ENCODE measurements at regions not wholly inside any gene's neighbourhood (a gene's known extent, or its start where the extent isn't known, plus 50 kb on each side); places are given as distances from the start of the nearest gene placed in this dataset.

DNA sequence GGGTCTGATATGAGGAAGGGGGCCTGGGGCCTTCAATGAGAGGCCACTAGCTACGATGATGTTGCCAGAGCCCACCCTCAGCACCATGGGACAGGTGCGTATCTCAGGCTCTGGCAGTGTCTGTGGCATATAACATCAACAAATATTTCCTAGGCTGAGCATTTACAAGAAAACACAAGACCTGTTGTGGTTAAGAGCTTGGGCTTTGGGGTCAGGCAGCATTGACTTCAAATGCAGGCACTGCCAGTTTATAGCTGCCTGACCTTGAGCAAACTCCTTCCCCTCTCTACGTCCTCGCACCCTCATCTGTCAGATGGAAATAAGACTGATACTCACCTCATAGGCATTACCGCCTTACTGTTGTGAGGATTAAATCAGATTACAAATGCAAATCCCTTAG lies 156.0 kb downstream of the KATNAL1 start:
- DNase-seq = no peak
- Histone ChIP-seq H3K4me1 (no peaks in the 10 kb centered on the region), H3K4me3 (no peak overlapping the region), H3K9ac (ENCODE audit: low read depth in 2 of 2, low read length in 2 of 2) (no peak overlapping the region), H3K27ac (no peak overlapping the region), H3K27me3 (no peaks in the 10 kb centered on the region), H3K36me3 (no peaks in the 10 kb centered on the region), H3K9me3 (no peaks in the 10 kb centered on the region)
- TF ChIP-seq, protein P1, sequence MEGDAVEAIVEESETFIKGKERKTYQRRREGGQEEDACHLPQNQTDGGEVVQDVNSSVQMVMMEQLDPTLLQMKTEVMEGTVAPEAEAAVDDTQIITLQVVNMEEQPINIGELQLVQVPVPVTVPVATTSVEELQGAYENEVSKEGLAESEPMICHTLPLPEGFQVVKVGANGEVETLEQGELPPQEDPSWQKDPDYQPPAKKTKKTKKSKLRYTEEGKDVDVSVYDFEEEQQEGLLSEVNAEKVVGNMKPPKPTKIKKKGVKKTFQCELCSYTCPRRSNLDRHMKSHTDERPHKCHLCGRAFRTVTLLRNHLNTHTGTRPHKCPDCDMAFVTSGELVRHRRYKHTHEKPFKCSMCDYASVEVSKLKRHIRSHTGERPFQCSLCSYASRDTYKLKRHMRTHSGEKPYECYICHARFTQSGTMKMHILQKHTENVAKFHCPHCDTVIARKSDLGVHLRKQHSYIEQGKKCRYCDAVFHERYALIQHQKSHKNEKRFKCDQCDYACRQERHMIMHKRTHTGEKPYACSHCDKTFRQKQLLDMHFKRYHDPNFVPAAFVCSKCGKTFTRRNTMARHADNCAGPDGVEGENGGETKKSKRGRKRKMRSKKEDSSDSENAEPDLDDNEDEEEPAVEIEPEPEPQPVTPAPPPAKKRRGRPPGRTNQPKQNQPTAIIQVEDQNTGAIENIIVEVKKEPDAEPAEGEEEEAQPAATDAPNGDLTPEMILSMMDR (IDR thresholded peaks at IDR 0.05) = no peak
- intact Hi-C loops (cut with DNase I) = no loop called here

DNA sequence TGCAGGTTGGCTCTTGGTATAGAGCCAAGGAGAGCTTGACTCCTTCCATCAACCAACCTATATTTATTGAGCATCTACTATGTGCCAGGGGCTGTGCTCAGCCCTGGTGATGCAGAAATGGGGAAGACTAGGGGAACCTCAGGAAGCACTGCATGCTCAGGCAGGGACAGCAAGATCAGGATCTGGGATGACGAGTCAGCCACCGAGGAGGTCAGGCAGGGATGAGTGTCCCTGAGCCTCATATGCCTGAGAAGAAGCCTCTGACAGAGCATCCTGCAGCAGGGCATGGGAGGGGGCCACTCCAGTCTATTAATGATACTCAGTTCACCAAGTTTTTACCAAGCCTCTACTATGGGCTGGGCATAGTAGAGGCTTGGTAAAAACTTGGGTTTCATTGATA lies 158.1 kb downstream of the KATNAL1 start:
- Histone ChIP-seq H3K4me1 (no peaks in the 10 kb centered on the region), H3K36me3 (no peaks in the 10 kb centered on the region), H3K27ac (no peak overlapping the region), H3K27me3 (no peaks in the 10 kb centered on the region), H3K4me3 (no peak overlapping the region), H3K9ac (ENCODE audit: low read depth in 2 of 2, low read length in 2 of 2) (no peak overlapping the region), H3K9me3 (no peaks in the 10 kb centered on the region)
- intact Hi-C loops (cut with DNase I) = no loop called here
- TF ChIP-seq, protein P1 (IDR thresholded peaks at IDR 0.05) = no peak
- DNase-seq = no peak

DNA sequence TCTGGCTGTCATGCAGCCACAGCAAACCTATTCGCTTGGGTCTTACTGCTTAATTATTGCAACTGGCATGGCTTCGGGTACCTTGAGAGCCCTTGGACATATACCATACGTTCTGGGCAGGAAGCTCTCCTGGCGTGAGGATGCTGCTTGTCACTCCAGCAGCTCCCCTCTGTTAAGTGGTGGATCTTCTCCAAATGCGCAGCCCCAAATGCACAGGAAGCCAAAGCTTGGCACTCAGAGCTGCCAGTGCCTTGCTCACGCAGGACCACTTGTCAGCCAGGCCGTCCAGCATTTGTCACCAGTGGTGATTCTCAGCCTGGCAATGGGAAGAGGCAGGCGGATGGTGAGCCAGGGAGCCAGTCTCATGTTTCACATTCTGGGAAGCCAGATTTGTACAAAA lies 158.6 kb downstream of the KATNAL1 start:
- Histone ChIP-seq H3K9ac (ENCODE audit: low read depth in 2 of 2, low read length in 2 of 2) (no peak overlapping the region), H3K36me3 (no peaks in the 10 kb centered on the region), H3K4me3 (no peak overlapping the region), H3K27ac (no peak overlapping the region), H3K4me1 (no peaks in the 10 kb centered on the region), H3K27me3 (no peaks in the 10 kb centered on the region), H3K9me3 (no peaks in the 10 kb centered on the region)
- TF ChIP-seq, protein P1 (IDR thresholded peaks at IDR 0.05) = no peak
- intact Hi-C loops (cut with DNase I) = no loop called here
- DNase-seq = no peak

DNA sequence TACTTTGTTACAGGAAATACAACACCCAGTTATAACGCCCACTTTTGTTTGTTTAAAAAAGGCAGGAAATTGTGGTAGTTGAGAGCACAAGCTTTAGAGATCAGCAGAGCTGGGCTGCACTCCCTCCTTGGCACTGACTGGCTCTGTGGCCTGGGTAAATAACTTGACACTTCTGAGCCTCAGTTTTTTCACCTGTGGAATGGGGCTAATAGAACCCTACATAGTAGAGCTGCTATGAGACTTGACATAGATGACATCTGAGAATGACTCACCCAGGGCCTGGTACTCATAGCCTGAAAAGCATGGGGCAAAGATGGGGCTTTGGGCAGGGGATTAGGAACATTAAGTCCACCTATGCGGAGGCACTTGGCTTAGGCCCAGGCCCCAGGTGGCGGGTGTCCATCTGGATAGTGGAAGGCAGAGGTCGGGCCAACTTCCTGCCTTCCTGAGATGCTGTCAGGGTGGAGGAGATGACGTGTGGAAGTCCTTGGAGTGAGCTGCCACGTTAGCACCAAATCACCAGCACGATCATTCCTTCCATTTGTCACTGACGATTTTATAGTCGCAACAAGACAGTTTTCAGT lies 159.1 kb downstream of the KATNAL1 start:
- intact Hi-C loops (cut with DNase I) = no loop called here
- Histone ChIP-seq H3K9me3 (no peaks in the 10 kb centered on the region), H3K4me1 (no peaks in the 10 kb centered on the region), H3K36me3 (no peaks in the 10 kb centered on the region), H3K9ac (ENCODE audit: low read depth in 2 of 2, low read length in 2 of 2) (no peak overlapping the region), H3K27ac (no peak overlapping the region), H3K4me3 (no peak overlapping the region), H3K27me3 (no peaks in the 10 kb centered on the region)
- no peak for DNase-seq
- TF ChIP-seq, protein P1 (IDR thresholded peaks at IDR 0.05) = no peak

DNA sequence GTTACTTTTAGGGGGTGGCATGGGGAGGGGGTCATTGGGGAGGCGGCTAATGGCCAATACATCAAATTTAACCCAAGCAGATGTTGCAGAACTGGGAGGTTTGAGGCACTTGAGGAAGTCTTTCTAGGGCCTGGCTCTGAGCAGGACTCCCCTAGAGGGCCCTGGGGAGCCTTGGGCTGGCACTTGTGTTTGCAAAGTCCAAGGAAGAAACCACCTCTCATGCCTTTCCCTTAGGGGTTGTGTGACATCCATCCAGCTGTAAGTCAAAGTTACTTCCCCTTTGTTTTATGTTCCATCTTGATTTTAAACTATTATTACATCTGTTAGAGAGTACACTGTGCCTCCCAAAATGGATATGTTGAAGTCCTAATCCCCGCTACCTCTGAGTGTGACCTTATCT lies 159.9 kb downstream of the KATNAL1 start:
- H3K27ac ChIP-seq = no peak overlapping the region
- intact Hi-C loops (cut with DNase I) = no loop called here
- H3K4me3 ChIP-seq = no peak overlapping the region
- TF ChIP-seq, protein P1 (IDR thresholded peaks at IDR 0.05) = no peak
- H3K9ac ChIP-seq (ENCODE audit: low read depth in 2 of 2, low read length in 2 of 2) = no peak overlapping the region
- no peaks in the 10 kb centered on the region for H3K36me3 ChIP-seq
- H3K4me1 ChIP-seq = no peaks in the 10 kb centered on the region
- H3K27me3 ChIP-seq = no peaks in the 10 kb centered on the region
- H3K9me3 ChIP-seq = no peaks in the 10 kb centered on the region
- no peak for DNase-seq
